ENCODE measurements at regions not wholly inside any gene's neighbourhood (a gene's known extent, or its start where the extent isn't known, plus 50 kb on each side); places are given as distances from the start of the nearest gene placed in this dataset.
"Not testable (repeated sequence)": the region's sequence is repeated elsewhere in the genome, so short reads cannot be mapped to it uniquely, and the experiment has no call there.

GRCh38 chr18:28735731-28736130 is 558.8 kb upstream of the CDH2 start:
- no peaks in the 10 kb centered on the region for H3K36me3 ChIP-seq (ENCODE audit: control insufficient read depth in 4 of 4, insufficient read depth in 4 of 4, low read length in 4 of 4)
- no peak for TF ChIP-seq CTCF (IDR thresholded peaks at IDR 0.05; ENCODE audit: control extremely low read depth, extremely low read depth)
- H3K9me3 ChIP-seq (ENCODE audit: control insufficient read depth in 4 of 4, insufficient read depth in 3 of 4, low read length in 3 of 4) = peaks cover 0 to 2% (median 0%) of the 10 kb centered on the region in 4 donors
- DNase-seq = peak in 2 of 3 donors; percentile 0 to 1
- WGBS, 2 donors = 59 to 69% methylated on average over 2 of the region's 2 CpGs
- ATAC-seq (ENCODE audit: insufficient read depth, low FRiP score) = no peak
- H3K27me3 ChIP-seq (ENCODE audit: control insufficient read depth in 3 of 3, insufficient read depth in 3 of 3, low read length in 2 of 3) = no peaks in the 10 kb centered on the region
- no peak overlapping the region for H3K9ac ChIP-seq (ENCODE audit: insufficient read depth in 1 of 2, low read length in 2 of 2)
- H3K4me1 ChIP-seq (ENCODE audit: control insufficient read depth in 5 of 5, insufficient read depth in 5 of 5, low read length in 5 of 5) = no peaks in the 10 kb centered on the region
- no peak overlapping the region for H3K27ac ChIP-seq (ENCODE audit: low read depth in 1 of 2, low read length in 1 of 2)
- H3K4me3 ChIP-seq = no peak overlapping the region

GRCh38 chr18:28729321-28729720 is 552.4 kb upstream of the CDH2 start:
- H3K9ac ChIP-seq (ENCODE audit: insufficient read depth in 1 of 2, low read length in 2 of 2) = no peak overlapping the region
- no peaks in the 10 kb centered on the region for H3K27me3 ChIP-seq (ENCODE audit: control insufficient read depth in 3 of 3, insufficient read depth in 3 of 3, low read length in 2 of 3)
- no peak for DNase-seq
- TF ChIP-seq CTCF (IDR thresholded peaks at IDR 0.05; ENCODE audit: control extremely low read depth, extremely low read depth) = no peak
- ATAC-seq (ENCODE audit: insufficient read depth, low FRiP score) = no peak
- 86 to 88% methylated on average over 1 of the region's 1 CpG for WGBS, 2 donors
- H3K36me3 ChIP-seq (ENCODE audit: control insufficient read depth in 4 of 4, insufficient read depth in 4 of 4, low read length in 4 of 4) = no peaks in the 10 kb centered on the region
- no peaks in the 10 kb centered on the region for H3K9me3 ChIP-seq (ENCODE audit: control insufficient read depth in 4 of 4, insufficient read depth in 3 of 4, low read length in 3 of 4)
- H3K27ac ChIP-seq (ENCODE audit: low read depth in 1 of 2, low read length in 1 of 2) = no peak overlapping the region
- no peak overlapping the region for H3K4me3 ChIP-seq
- no peaks in the 10 kb centered on the region for H3K4me1 ChIP-seq (ENCODE audit: control insufficient read depth in 5 of 5, insufficient read depth in 5 of 5, low read length in 5 of 5)

GRCh38 chr18:28728891-28729290 is 552.0 kb upstream of the CDH2 start:
- H3K4me1 ChIP-seq (ENCODE audit: control insufficient read depth in 5 of 5, insufficient read depth in 5 of 5, low read length in 5 of 5) = no peaks in the 10 kb centered on the region
- 34 to 57% methylated on average over 2 of the region's 2 CpGs for WGBS, 2 donors
- H3K9me3 ChIP-seq (ENCODE audit: control insufficient read depth in 4 of 4, insufficient read depth in 3 of 4, low read length in 3 of 4) = no peaks in the 10 kb centered on the region
- no peaks in the 10 kb centered on the region for H3K27me3 ChIP-seq (ENCODE audit: control insufficient read depth in 3 of 3, insufficient read depth in 3 of 3, low read length in 2 of 3)
- H3K9ac ChIP-seq (ENCODE audit: insufficient read depth in 1 of 2, low read length in 2 of 2) = no peak overlapping the region
- no peak for TF ChIP-seq CTCF (IDR thresholded peaks at IDR 0.05; ENCODE audit: control extremely low read depth, extremely low read depth)
- DNase-seq (no peak), ATAC-seq (ENCODE audit: insufficient read depth, low FRiP score) (no peak)
- H3K36me3 ChIP-seq (ENCODE audit: control insufficient read depth in 4 of 4, insufficient read depth in 4 of 4, low read length in 4 of 4) = no peaks in the 10 kb centered on the region
- H3K27ac ChIP-seq (ENCODE audit: low read depth in 1 of 2, low read length in 1 of 2) = no peak overlapping the region
- no peak overlapping the region for H3K4me3 ChIP-seq

- not testable (repeated sequence) for H3K27ac ChIP-seq (ENCODE audit: low read depth in 1 of 2, low read length in 1 of 2); H3K4me1 ChIP-seq (ENCODE audit: control insufficient read depth in 5 of 5, insufficient read depth in 5 of 5, low read length in 5 of 5); H3K9ac ChIP-seq (ENCODE audit: insufficient read depth in 1 of 2, low read length in 2 of 2); H3K9me3 ChIP-seq (ENCODE audit: control insufficient read depth in 4 of 4, insufficient read depth in 3 of 4, low read length in 3 of 4); H3K27me3 ChIP-seq (ENCODE audit: control insufficient read depth in 3 of 3, insufficient read depth in 3 of 3, low read length in 2 of 3); ATAC-seq (ENCODE audit: insufficient read depth, low FRiP score); H3K36me3 ChIP-seq (ENCODE audit: control insufficient read depth in 4 of 4, insufficient read depth in 4 of 4, low read length in 4 of 4); DNase-seq; H3K4me3 ChIP-seq
- 91 to 92% methylated on average over 4 of the region's 4 CpGs for WGBS, 2 donors
Measured at GRCh38 chr18:28727189-28727588, 550.3 kb upstream of the CDH2 start.

Measured in lung (tissue), 11 donors.